ENCODE measurements at regions not wholly inside any gene's neighbourhood (a gene's known extent, or its start where the extent isn't known, plus 50 kb on each side); places are given as distances from the start of the nearest gene placed in this dataset.

GRCh38 chr20:53728359-53728758 lies 134.7 kb upstream of the ZNF217 start:
- TF ChIP-seq CTCF (conservative IDR thresholded peaks at IDR 0.05) (no peak), EZH2 (IDR thresholded peaks at IDR 0.05; ENCODE audit: low read depth) (no peak)
